Astrocyte (in vitro differentiated cells and primary cell): ENCODE measurements at regions not wholly inside any gene's neighbourhood (a gene's known extent, or its start where the extent isn't known, plus 50 kb on each side); places are given as distances from the start of the nearest gene placed in this dataset.

Source experiments
- DNase-seq: peaks from one replicate; pipeline ENCODE4 v3.0.0-alpha.2; 2010; ENCODE audit warnings: low read depth
- FAIRE-seq: peaks from 2 replicates; lab custom pipeline; 2011; peaks lifted over from hg19 to GRCh38; lab: Jason Lieb, UNC
- H2AFZ ChIP-seq: 2 replicates; pipeline ENCODE4 v1.6.0; 2012; ENCODE audit warnings: low read depth, low read length, inconsistent platforms
- H3K27ac ChIP-seq: 2 replicates; pipeline ENCODE4 v1.5.1; 2011; ENCODE audit warnings: low read depth, low read length, inconsistent platforms
- H3K27me3 ChIP-seq: 2 replicates; pipeline ENCODE4 v1.6.0; 2011; ENCODE audit warnings: low read length, inconsistent platforms; ENCODE audit not compliant: insufficient read depth
- H3K36me3 ChIP-seq: 2 replicates; pipeline ENCODE4 v1.5.1; 2011; ENCODE audit warnings: low read length, inconsistent platforms; ENCODE audit not compliant: insufficient read depth
- H3K4me1 ChIP-seq: 2 replicates; pipeline ENCODE4 v1.5.1; 2011; ENCODE audit warnings: low read length, inconsistent platforms; ENCODE audit not compliant: insufficient read depth
- H3K4me2 ChIP-seq: 2 replicates; pipeline ENCODE4 v1.6.0; 2012; ENCODE audit warnings: low read length, inconsistent platforms
- H3K4me3 ChIP-seq: 2 replicates; pipeline ENCODE4 v1.5.1; 2011; ENCODE audit warnings: low read depth, mild to moderate bottlenecking, low read length, inconsistent platforms; ENCODE audit not compliant: insufficient read depth
- H3K79me2 ChIP-seq: 2 replicates; pipeline ENCODE4 v1.6.0; 2012; ENCODE audit warnings: mild to moderate bottlenecking, low read length, inconsistent platforms; ENCODE audit not compliant: insufficient read depth
- H3K9ac ChIP-seq: 2 replicates; pipeline ENCODE4 v1.6.0; 2012; ENCODE audit warnings: mild to moderate bottlenecking, low read length, inconsistent platforms
- H3K9me3 ChIP-seq: 2 replicates; pipeline ENCODE4 v1.5.1; 2012; ENCODE audit warnings: low read depth, mild to moderate bottlenecking, low read length, inconsistent platforms; ENCODE audit not compliant: insufficient read depth
- H4K20me1 ChIP-seq: 2 replicates; pipeline ENCODE4 v1.6.0; 2012; ENCODE audit warnings: low read length, inconsistent platforms; ENCODE audit not compliant: insufficient read depth
- H3K27ac Mint-ChIP-seq: one replicate; pipeline ENCODE4 v1.8.0; 2021; ENCODE audit warnings: mild to moderate bottlenecking, mixed read lengths; ENCODE audit not compliant: unreplicated experiment
- H3K27me3 Mint-ChIP-seq: one replicate; pipeline ENCODE4 v1.8.0; 2021; ENCODE audit warnings: low read depth, mixed read lengths; ENCODE audit not compliant: unreplicated experiment
- H3K36me3 Mint-ChIP-seq: one replicate; pipeline ENCODE4 v1.8.0; 2021; ENCODE audit warnings: low read depth, mixed read lengths; ENCODE audit not compliant: unreplicated experiment
- H3K4me1 Mint-ChIP-seq: one replicate; pipeline ENCODE4 v1.8.0; 2021; ENCODE audit warnings: low read depth, mixed read lengths; ENCODE audit not compliant: unreplicated experiment
- H3K4me3 Mint-ChIP-seq: one replicate; pipeline ENCODE4 v1.8.0; 2021; ENCODE audit warnings: mild to moderate bottlenecking, moderate library complexity, mixed read lengths; ENCODE audit not compliant: unreplicated experiment
- H3K9me3 Mint-ChIP-seq: one replicate; pipeline ENCODE4 v1.8.0; 2021; ENCODE audit warnings: mild to moderate bottlenecking, mixed read lengths; ENCODE audit not compliant: unreplicated experiment
- EZH2 ChIP-seq: IDR thresholded peaks from 2 replicates; pipeline ENCODE4 v1.6.1; 2012; ENCODE audit warnings: mild to moderate bottlenecking, low read length, inconsistent platforms; ENCODE audit not compliant: insufficient read depth
- TF ChIP-seq, protein P1 (sequence below): IDR thresholded peaks from 2 replicates; pipeline ENCODE4 v1.5.1; 2011; ENCODE audit warnings: low read depth, mild to moderate bottlenecking, inconsistent platforms, low read length, moderate library complexity; ENCODE audit not compliant: insufficient read depth

- no peaks in the 10 kb centered on the region for H3K27me3 ChIP-seq
- no peak overlapping the region for H3K9ac ChIP-seq
- H3K9me3 ChIP-seq: peaks cover 9% of the 10 kb centered on the region
- no peaks in the 10 kb centered on the region for H3K4me1 ChIP-seq
- no peak overlapping the region for H2AFZ ChIP-seq
- Mint-ChIP-seq H3K4me3 (no peak overlapping the region), H3K9me3 (peaks cover 22% of the 10 kb centered on the region), H3K27me3 (peaks cover 39% of the 10 kb centered on the region), H3K27ac (no peak overlapping the region), H3K36me3 (no peaks in the 10 kb centered on the region), H3K4me1 (no peaks in the 10 kb centered on the region)
- TF ChIP-seq EZH2: no peak
- TF ChIP-seq, protein P1, sequence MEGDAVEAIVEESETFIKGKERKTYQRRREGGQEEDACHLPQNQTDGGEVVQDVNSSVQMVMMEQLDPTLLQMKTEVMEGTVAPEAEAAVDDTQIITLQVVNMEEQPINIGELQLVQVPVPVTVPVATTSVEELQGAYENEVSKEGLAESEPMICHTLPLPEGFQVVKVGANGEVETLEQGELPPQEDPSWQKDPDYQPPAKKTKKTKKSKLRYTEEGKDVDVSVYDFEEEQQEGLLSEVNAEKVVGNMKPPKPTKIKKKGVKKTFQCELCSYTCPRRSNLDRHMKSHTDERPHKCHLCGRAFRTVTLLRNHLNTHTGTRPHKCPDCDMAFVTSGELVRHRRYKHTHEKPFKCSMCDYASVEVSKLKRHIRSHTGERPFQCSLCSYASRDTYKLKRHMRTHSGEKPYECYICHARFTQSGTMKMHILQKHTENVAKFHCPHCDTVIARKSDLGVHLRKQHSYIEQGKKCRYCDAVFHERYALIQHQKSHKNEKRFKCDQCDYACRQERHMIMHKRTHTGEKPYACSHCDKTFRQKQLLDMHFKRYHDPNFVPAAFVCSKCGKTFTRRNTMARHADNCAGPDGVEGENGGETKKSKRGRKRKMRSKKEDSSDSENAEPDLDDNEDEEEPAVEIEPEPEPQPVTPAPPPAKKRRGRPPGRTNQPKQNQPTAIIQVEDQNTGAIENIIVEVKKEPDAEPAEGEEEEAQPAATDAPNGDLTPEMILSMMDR: no peak
- H3K4me2 ChIP-seq: no peak overlapping the region
- H3K79me2 ChIP-seq: no peaks in the 10 kb centered on the region
- no peak overlapping the region for H3K4me3 ChIP-seq
- H3K36me3 ChIP-seq: no peaks in the 10 kb centered on the region
- H4K20me1 ChIP-seq: no peaks in the 10 kb centered on the region
- FAIRE-seq: no peak
- DNase-seq: no peak
- H3K27ac ChIP-seq: no peak overlapping the region
These were observed 527.9 kb downstream of the NPHP4 start for GRCh38 chr1:5464366-5464765.

GRCh38 chr1:5460974-5461373 lies 531.3 kb downstream of the NPHP4 start:
- Mint-ChIP-seq H3K4me3 (no peak overlapping the region), H3K36me3 (no peaks in the 10 kb centered on the region), H3K4me1 (no peaks in the 10 kb centered on the region), H3K27me3 (peaks cover 31% of the 10 kb centered on the region), H3K9me3 (peaks cover 17% of the 10 kb centered on the region), H3K27ac (no peak overlapping the region)
- Histone ChIP-seq H3K9ac (no peak overlapping the region), H3K9me3 (peaks cover 5% of the 10 kb centered on the region), H4K20me1 (no peaks in the 10 kb centered on the region), H3K4me3 (no peak overlapping the region), H3K4me1 (no peaks in the 10 kb centered on the region), H3K36me3 (no peaks in the 10 kb centered on the region), H3K27me3 (no peaks in the 10 kb centered on the region), H2AFZ (no peak overlapping the region), H3K27ac (no peak overlapping the region), H3K4me2 (no peak overlapping the region), H3K79me2 (no peaks in the 10 kb centered on the region)
- FAIRE-seq (no peak), DNase-seq (no peak)
- TF ChIP-seq, protein P1: no peak
- TF ChIP-seq EZH2: no peak

DNA sequence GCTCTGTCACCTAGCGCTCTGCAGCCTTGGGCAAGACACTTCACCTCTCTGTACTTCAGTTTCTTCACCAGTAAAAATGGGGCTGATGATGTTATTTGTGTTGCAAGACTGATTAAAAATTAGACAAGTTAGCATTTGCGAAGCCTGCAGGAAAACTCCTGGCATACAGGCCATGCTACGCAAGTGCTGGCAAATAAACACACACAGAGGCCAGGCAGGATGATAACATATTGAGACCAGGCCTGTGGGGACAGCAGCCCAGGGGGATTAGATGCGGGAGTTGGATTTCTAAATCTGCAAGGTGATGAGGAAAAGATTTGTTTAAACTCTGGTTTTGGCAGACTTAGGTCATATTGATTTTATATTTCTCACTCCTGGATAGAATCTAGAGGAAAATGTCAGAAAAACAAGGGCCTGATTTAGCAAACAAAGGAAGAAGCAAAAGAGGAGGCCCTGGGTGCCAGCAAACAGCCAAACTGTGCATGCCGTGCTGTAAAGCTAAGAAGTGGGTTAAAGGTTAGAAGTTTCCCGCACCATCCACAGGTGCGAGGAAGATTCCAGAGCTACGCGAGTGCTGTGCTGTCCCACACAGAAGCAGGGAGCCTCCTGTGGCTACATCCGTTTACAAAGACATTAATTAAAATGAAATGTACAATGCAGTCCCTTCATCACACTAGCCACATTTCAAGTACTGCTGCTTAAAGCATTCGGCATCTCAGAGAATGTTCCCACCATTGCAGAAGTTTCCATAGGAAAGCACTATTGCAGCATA lies 532.2 kb downstream of the NPHP4 start:
- H3K79me2 ChIP-seq: no peaks in the 10 kb centered on the region
- Mint-ChIP-seq H3K27ac (no peak overlapping the region), H3K9me3 (peaks cover 12% of the 10 kb centered on the region), H3K27me3 (peaks cover 31% of the 10 kb centered on the region), H3K4me1 (peaks cover 1% of the 10 kb centered on the region), H3K36me3 (no peaks in the 10 kb centered on the region), H3K4me3 (no peak overlapping the region)
- TF ChIP-seq EZH2: no peak
- H3K4me2 ChIP-seq: no peak overlapping the region
- H2AFZ ChIP-seq: no peak overlapping the region
- H3K27me3 ChIP-seq: no peaks in the 10 kb centered on the region
- H3K4me3 ChIP-seq: no peak overlapping the region
- DNase-seq: no peak
- no peak for FAIRE-seq
- peaks cover 5% of the 10 kb centered on the region for H3K9me3 ChIP-seq
- no peak overlapping the region for H3K9ac ChIP-seq
- no peak overlapping the region for H3K27ac ChIP-seq
- H3K36me3 ChIP-seq: no peaks in the 10 kb centered on the region
- H4K20me1 ChIP-seq: no peaks in the 10 kb centered on the region
- no peaks in the 10 kb centered on the region for H3K4me1 ChIP-seq
